ENCODE measurements at regions not wholly inside any gene's neighbourhood (a gene's known extent, or its start where the extent isn't known, plus 50 kb on each side); places are given as distances from the start of the nearest gene placed in this dataset.

DNA sequence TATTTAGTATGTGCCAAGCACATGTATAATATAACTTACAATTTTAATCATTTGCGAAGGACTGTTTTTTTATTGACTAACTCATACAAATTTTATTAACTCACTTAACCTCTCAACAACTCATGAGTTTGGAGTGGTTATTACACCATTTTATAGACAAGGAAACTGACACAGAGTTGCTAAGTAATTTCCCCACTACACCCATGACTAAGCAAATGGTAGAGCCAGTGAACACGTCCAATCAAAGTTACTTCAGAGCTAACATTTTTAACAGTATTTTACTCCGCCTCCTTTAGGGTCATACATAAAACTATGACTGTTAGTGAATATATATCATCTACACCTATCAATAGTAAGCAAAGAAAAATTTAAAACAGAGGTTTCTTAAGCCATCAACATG lies 556.7 kb upstream of the FSIP2 start:
- TF ChIP-seq, protein P1, sequence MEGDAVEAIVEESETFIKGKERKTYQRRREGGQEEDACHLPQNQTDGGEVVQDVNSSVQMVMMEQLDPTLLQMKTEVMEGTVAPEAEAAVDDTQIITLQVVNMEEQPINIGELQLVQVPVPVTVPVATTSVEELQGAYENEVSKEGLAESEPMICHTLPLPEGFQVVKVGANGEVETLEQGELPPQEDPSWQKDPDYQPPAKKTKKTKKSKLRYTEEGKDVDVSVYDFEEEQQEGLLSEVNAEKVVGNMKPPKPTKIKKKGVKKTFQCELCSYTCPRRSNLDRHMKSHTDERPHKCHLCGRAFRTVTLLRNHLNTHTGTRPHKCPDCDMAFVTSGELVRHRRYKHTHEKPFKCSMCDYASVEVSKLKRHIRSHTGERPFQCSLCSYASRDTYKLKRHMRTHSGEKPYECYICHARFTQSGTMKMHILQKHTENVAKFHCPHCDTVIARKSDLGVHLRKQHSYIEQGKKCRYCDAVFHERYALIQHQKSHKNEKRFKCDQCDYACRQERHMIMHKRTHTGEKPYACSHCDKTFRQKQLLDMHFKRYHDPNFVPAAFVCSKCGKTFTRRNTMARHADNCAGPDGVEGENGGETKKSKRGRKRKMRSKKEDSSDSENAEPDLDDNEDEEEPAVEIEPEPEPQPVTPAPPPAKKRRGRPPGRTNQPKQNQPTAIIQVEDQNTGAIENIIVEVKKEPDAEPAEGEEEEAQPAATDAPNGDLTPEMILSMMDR (IDR thresholded peaks at IDR 0.05), result no peak
- TF ChIP-seq NFE2L2 (conservative IDR thresholded peaks at IDR 0.05; ENCODE audit: low read length), result no peak
- no peak for TF ChIP-seq EP300 (IDR thresholded peaks at IDR 0.05)

Measured in A549 (cell line).